Osteocyte (in vitro differentiated cells): ENCODE measurements at regions not wholly inside any gene's neighbourhood (a gene's known extent, or its start where the extent isn't known, plus 50 kb on each side); places are given as distances from the start of the nearest gene placed in this dataset.

Experiments used
- DNase-seq: peaks from one replicate; pipeline ENCODE4 v3.0.0; 2021; ENCODE audit warnings: mixed read lengths; ENCODE audit not compliant: unreplicated experiment; ENCODE audit errors: extremely low spot score
- H3K27ac Mint-ChIP-seq: one replicate; pipeline ENCODE4 v1.8.0; 2021; ENCODE audit warnings: mild to moderate bottlenecking, mixed read lengths; ENCODE audit not compliant: unreplicated experiment
- H3K27me3 Mint-ChIP-seq: one replicate; pipeline ENCODE4 v1.8.0; 2021; ENCODE audit warnings: mixed read lengths; ENCODE audit not compliant: unreplicated experiment
- H3K36me3 Mint-ChIP-seq: one replicate; pipeline ENCODE4 v1.8.0; 2021; ENCODE audit warnings: mixed read lengths; ENCODE audit not compliant: unreplicated experiment
- H3K4me1 Mint-ChIP-seq: one replicate; pipeline ENCODE4 v1.8.0; 2021; ENCODE audit warnings: mixed read lengths; ENCODE audit not compliant: unreplicated experiment
- H3K4me3 Mint-ChIP-seq: one replicate; pipeline ENCODE4 v1.8.0; 2021; ENCODE audit warnings: mild to moderate bottlenecking, moderate library complexity, mixed read lengths; ENCODE audit not compliant: unreplicated experiment
- H3K9me3 Mint-ChIP-seq: one replicate; pipeline ENCODE4 v1.8.0; 2021; ENCODE audit warnings: mixed read lengths; ENCODE audit not compliant: unreplicated experiment
- TF ChIP-seq, protein P1 (sequence below): fragments of 200-600 bp; sonication (generic); IDR thresholded peaks from 2 replicates; pipeline ENCODE4 v1.5.0; 2021; ENCODE audit warnings: antibody characterized with exemption, mild to moderate bottlenecking, moderate library complexity

- Mint-ChIP-seq H3K27me3 (no peaks in the 10 kb centered on the region), H3K9me3 (no peaks in the 10 kb centered on the region), H3K4me1 (no peaks in the 10 kb centered on the region), H3K4me3 (no peak overlapping the region), H3K27ac (no peak overlapping the region), H3K36me3 (no peaks in the 10 kb centered on the region)
- TF ChIP-seq, protein P1, sequence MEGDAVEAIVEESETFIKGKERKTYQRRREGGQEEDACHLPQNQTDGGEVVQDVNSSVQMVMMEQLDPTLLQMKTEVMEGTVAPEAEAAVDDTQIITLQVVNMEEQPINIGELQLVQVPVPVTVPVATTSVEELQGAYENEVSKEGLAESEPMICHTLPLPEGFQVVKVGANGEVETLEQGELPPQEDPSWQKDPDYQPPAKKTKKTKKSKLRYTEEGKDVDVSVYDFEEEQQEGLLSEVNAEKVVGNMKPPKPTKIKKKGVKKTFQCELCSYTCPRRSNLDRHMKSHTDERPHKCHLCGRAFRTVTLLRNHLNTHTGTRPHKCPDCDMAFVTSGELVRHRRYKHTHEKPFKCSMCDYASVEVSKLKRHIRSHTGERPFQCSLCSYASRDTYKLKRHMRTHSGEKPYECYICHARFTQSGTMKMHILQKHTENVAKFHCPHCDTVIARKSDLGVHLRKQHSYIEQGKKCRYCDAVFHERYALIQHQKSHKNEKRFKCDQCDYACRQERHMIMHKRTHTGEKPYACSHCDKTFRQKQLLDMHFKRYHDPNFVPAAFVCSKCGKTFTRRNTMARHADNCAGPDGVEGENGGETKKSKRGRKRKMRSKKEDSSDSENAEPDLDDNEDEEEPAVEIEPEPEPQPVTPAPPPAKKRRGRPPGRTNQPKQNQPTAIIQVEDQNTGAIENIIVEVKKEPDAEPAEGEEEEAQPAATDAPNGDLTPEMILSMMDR: no peak
- no peak for DNase-seq
These were observed 346.4 kb upstream of the DPPA4 start for GRCh38 chr3:109683746-109684145.

GRCh38 chr3:109685084-109686079 lies 348.0 kb upstream of the DPPA4 start:
- DNase-seq: no peak
- Mint-ChIP-seq H3K36me3 (no peaks in the 10 kb centered on the region), H3K4me1 (no peaks in the 10 kb centered on the region), H3K27ac (no peak overlapping the region), H3K4me3 (no peak overlapping the region), H3K9me3 (peaks cover 3% of the 10 kb centered on the region), H3K27me3 (no peaks in the 10 kb centered on the region)
- TF ChIP-seq, protein P1: no peak

- TF ChIP-seq, protein P1: no peak
- H3K4me3 Mint-ChIP-seq: no peak overlapping the region
- no peak overlapping the region for H3K27ac Mint-ChIP-seq
- no peak for DNase-seq
- no peaks in the 10 kb centered on the region for H3K4me1 Mint-ChIP-seq
- H3K36me3 Mint-ChIP-seq: peaks cover 3% of the 10 kb centered on the region
- no peaks in the 10 kb centered on the region for H3K27me3 Mint-ChIP-seq
- peaks cover 25% of the 10 kb centered on the region for H3K9me3 Mint-ChIP-seq
These were observed 350.3 kb upstream of the DPPA4 start for GRCh38 chr3:109687626-109688025.

GRCh38 chr3:109696932-109697331 lies 359.6 kb upstream of the DPPA4 start:
- no peak for DNase-seq
- TF ChIP-seq, protein P1: no peak
- Mint-ChIP-seq H3K4me1 (peaks cover 4% of the 10 kb centered on the region), H3K9me3 (peaks cover 27% of the 10 kb centered on the region), H3K27me3 (no peaks in the 10 kb centered on the region), H3K4me3 (no peak overlapping the region), H3K36me3 (peaks cover 11% of the 10 kb centered on the region), H3K27ac (no peak overlapping the region)

- H3K4me1 Mint-ChIP-seq: peaks cover 4% of the 10 kb centered on the region
- H3K36me3 Mint-ChIP-seq: no peaks in the 10 kb centered on the region
- H3K4me3 Mint-ChIP-seq: no peak overlapping the region
- peaks cover 5% of the 10 kb centered on the region for H3K9me3 Mint-ChIP-seq
- DNase-seq: no peak
- H3K27ac Mint-ChIP-seq: no peak overlapping the region
- no peaks in the 10 kb centered on the region for H3K27me3 Mint-ChIP-seq
- TF ChIP-seq, protein P1: no peak
These were observed 364.9 kb upstream of the DPPA4 start for GRCh38 chr3:109702252-109702651.
